IMR-90 (cell line): ENCODE measurements at regions not wholly inside any gene's neighbourhood (a gene's known extent, or its start where the extent isn't known, plus 50 kb on each side); places are given as distances from the start of the nearest gene placed in this dataset.

Source experiments
- ATAC-seq: fragments of 200-7000 bp; cut with Tn5 transposase; 2 replicates; pipeline ENCODE4 v1.9.1; 2020; ENCODE audit warnings: low read depth, mild to moderate bottlenecking, moderate library complexity
- BruUV-seq: library from RNA; stranded (reverse); fragments of 400-500 nt; replicated peaks from 2 replicates; lab custom pipeline; 2021; lab: Mats Ljungman, UMichigan
- CTCF ChIA-PET: fragments of 300-600 bp; formaldehyde crosslinking; extraction: SDS; loops from one replicate; lab custom pipeline; 2021; ENCODE audit warnings: antibody characterized with exemption; lab: Yijun Ruan, JAX
- POLR2A ChIA-PET: fragments of 300-600 bp; sonication (Branson Sonifier 250); formaldehyde crosslinking; loops from one replicate; lab custom pipeline; 2022; ENCODE audit warnings: antibody characterized with exemption; ENCODE audit not compliant: unreplicated experiment; lab: Charles Lee
- DNase-seq: peaks from one replicate; pipeline ENCODE4 v3.0.0; 2013
- H2AFZ ChIP-seq: replicated peaks from 2 replicates; pipeline ENCODE3; 2013; ENCODE audit warnings: low read length, mild to moderate bottlenecking; ENCODE audit not compliant: poor library complexity
- H2AK5ac ChIP-seq: 2 replicates; pipeline ENCODE4 v1.6.1; 2013; ENCODE audit warnings: low read depth, low read length, inconsistent platforms
- H2AK9ac ChIP-seq: replicated peaks from 2 replicates; pipeline ENCODE3; 2013; ENCODE audit warnings: mild to moderate bottlenecking, low read depth, low read length, moderate library complexity; ENCODE audit not compliant: poor library complexity
- H2BK120ac ChIP-seq: 2 replicates; pipeline ENCODE4 v1.6.1; 2013; ENCODE audit warnings: low read depth, low read length, inconsistent platforms
- H2BK15ac ChIP-seq: 3 replicates; pipeline ENCODE4 v1.6.1; 2013; ENCODE audit warnings: low read depth, low read length, inconsistent platforms
- H2BK20ac ChIP-seq: 2 replicates; pipeline ENCODE4 v1.6.1; 2013; ENCODE audit warnings: low read depth, mild to moderate bottlenecking, inconsistent platforms, low read length, moderate library complexity
- H2BK5ac ChIP-seq: 2 replicates; pipeline ENCODE4 v1.6.1; 2013; ENCODE audit warnings: mild to moderate bottlenecking, low read depth, low read length, inconsistent platforms; ENCODE audit not compliant: poor library complexity, severe bottlenecking
- H3K14ac ChIP-seq: replicated peaks from 2 replicates; pipeline ENCODE4 v1.6.1; 2013; ENCODE audit warnings: low read depth, low read length, inconsistent platforms
- H3K18ac ChIP-seq: 2 replicates; pipeline ENCODE4 v1.6.1; 2013; ENCODE audit warnings: low read depth, low read length, control low read depth
- H3K23ac ChIP-seq: 2 replicates; pipeline ENCODE4 v1.6.1; 2013; ENCODE audit warnings: low read depth, low read length, inconsistent platforms
- H3K27ac ChIP-seq: 2 replicates; pipeline ENCODE4 v1.5.1; 2013; ENCODE audit warnings: mild to moderate bottlenecking, control low read depth, low read length; ENCODE audit not compliant: insufficient read depth
- H3K27me3 ChIP-seq: 2 replicates; pipeline ENCODE4 v1.6.1; 2013; ENCODE audit warnings: low read length; ENCODE audit not compliant: control insufficient read depth, insufficient read depth
- H3K36me3 ChIP-seq: 2 replicates; pipeline ENCODE4 v1.6.1; 2013; ENCODE audit warnings: low read length, mixed read lengths; ENCODE audit not compliant: control insufficient read depth, insufficient read depth
- H3K4ac ChIP-seq: 2 replicates; pipeline ENCODE4 v1.6.1; 2013; ENCODE audit warnings: low read depth, low read length, inconsistent platforms
- H3K4me1 ChIP-seq: 2 replicates; pipeline ENCODE4 v1.6.1; 2013; ENCODE audit warnings: low read length, mixed read lengths; ENCODE audit not compliant: control insufficient read depth, insufficient read depth
- H3K4me2 ChIP-seq: 2 replicates; pipeline ENCODE4 v1.6.1; 2013; ENCODE audit warnings: low read depth, mild to moderate bottlenecking, control low read depth, low read length, moderate library complexity
- H3K4me3 ChIP-seq: 2 replicates; pipeline ENCODE4 v1.5.1; 2013; ENCODE audit warnings: low read depth, mild to moderate bottlenecking, control low read depth, low read length, moderate library complexity; ENCODE audit not compliant: insufficient read depth
- H3K56ac ChIP-seq: 2 replicates; pipeline ENCODE4 v1.6.1; 2013; ENCODE audit warnings: low read length, inconsistent platforms; ENCODE audit not compliant: insufficient read depth; ENCODE audit errors: extremely low read depth
- H3K79me1 ChIP-seq, 2 experiments: 2 replicates each; pipeline ENCODE4 v1.6.1; 2013; ENCODE audit warnings: low read length in 2 of 2, inconsistent platforms in 1 of 2, low read depth in 1 of 2
- H3K9ac ChIP-seq: 2 replicates; pipeline ENCODE4 v1.6.1; 2013; ENCODE audit warnings: low read depth, low read length, control low read depth
- H3K9me1 ChIP-seq: 2 replicates; pipeline ENCODE4 v1.6.1; 2013; ENCODE audit warnings: low read length, inconsistent platforms; ENCODE audit not compliant: insufficient read depth
- H3K9me3 ChIP-seq: 2 replicates; pipeline ENCODE4 v1.6.1; 2013; ENCODE audit warnings: low read length; ENCODE audit not compliant: control insufficient read depth, insufficient read depth
- H4K20me1 ChIP-seq: 2 replicates; pipeline ENCODE4 v1.6.1; 2013; ENCODE audit warnings: low read length, inconsistent platforms; ENCODE audit not compliant: insufficient read depth
- H4K5ac ChIP-seq: 2 replicates; pipeline ENCODE4 v1.6.1; 2013; ENCODE audit warnings: mild to moderate bottlenecking, low read depth, low read length, control low read depth
- H4K8ac ChIP-seq, 2 experiments: 2 replicates each; pipeline ENCODE4 v1.6.1; 2013; ENCODE audit warnings: low read depth in 2 of 2, low read length in 2 of 2, control low read depth in 1 of 2, inconsistent platforms in 1 of 2
- H4K91ac ChIP-seq: 2 replicates; pipeline ENCODE4 v1.6.1; 2013; ENCODE audit warnings: low read depth, low read length, inconsistent platforms; ENCODE audit not compliant: insufficient read depth
- BHLHE40 ChIP-seq: fragments of 150-350 bp; IDR thresholded peaks from 2 replicates; pipeline ENCODE4 v1.6.1; 2016; ENCODE audit warnings: mild to moderate bottlenecking, low read depth, low read length
- CEBPB ChIP-seq: IDR thresholded peaks from 2 replicates; pipeline ENCODE4 v1.6.1; 2012; ENCODE audit warnings: low read depth, low read length, improper control_type of control experiment
- MAZ ChIP-seq: IDR thresholded peaks from 2 replicates; pipeline ENCODE4 v1.6.1; 2012; ENCODE audit warnings: low read depth, mild to moderate bottlenecking, low read length, improper control_type of control experiment, moderate library complexity, borderline replicate concordance
- MXI1 ChIP-seq: IDR thresholded peaks from 2 replicates; pipeline ENCODE4 v1.6.1; 2012; ENCODE audit warnings: low read depth, mild to moderate bottlenecking, low read length, moderate library complexity, borderline replicate concordance
- POLR2A ChIP-seq: IDR thresholded peaks from 2 replicates; pipeline ENCODE4 v1.6.1; 2012; ENCODE audit warnings: mild to moderate bottlenecking, low read depth, low read length
- dilution Hi-C: fragments of 300-500 bp; cut with HindIII; formaldehyde crosslinking; loops from one replicate; pipeline ENCODE4 v1.14.3; 2018; ENCODE audit warnings: low sequenced_read_pairs; ENCODE audit not compliant: unreplicated experiment
- in situ Hi-C: fragments of 300-500 bp; cut with MboI; formaldehyde crosslinking; loops from 3 replicates; pipeline ENCODE4 v1.14.3; 2019; ENCODE audit warnings: low sequenced_read_pairs, inconsistent platforms, mixed read lengths
- intact Hi-C: fragments of 100-400 bp; cut with micrococcal nuclease; formaldehyde crosslinking; loops from 2 replicates; pipeline ENCODE4 v1.10.0; 2022

- Histone ChIP-seq H3K9me3 (no peaks in the 10 kb centered on the region), H2BK120ac (peak overlapping the region; percentile 85), H3K4ac (peak overlapping the region; percentile 87), H2AK9ac (peak overlapping the region; percentile 19), H3K4me2 (no peak overlapping the region), H3K27me3 (no peaks in the 10 kb centered on the region), H3K23ac (peak overlapping the region; percentile 67; the same call in 1 of the 2 replicates), H2BK20ac (peak overlapping the region; percentile 93), H2AK5ac (peak overlapping the region; percentile 99), H4K91ac (peak overlapping the region; percentile 83), H4K20me1 (no peaks in the 10 kb centered on the region), H3K56ac (no peak overlapping the region), H3K36me3 (no peaks in the 10 kb centered on the region), H3K4me1 (peaks cover 30% of the 10 kb centered on the region), H2BK15ac (peak overlapping the region; percentile 97; the same call in 2 of the 3 replicates), H3K79me1 (peaks cover 3 to 14% of the 10 kb centered on the region in 2 experiments; a peak in 2 of 4 replicates), H3K18ac (peak overlapping the region; percentile 78; the same call in 1 of the 2 replicates), H2AFZ (no peak overlapping the region), H3K14ac (peak overlapping the region; percentile 91), H2BK5ac (peak overlapping the region; percentile 60), H4K5ac (peak overlapping the region; percentile 81; the same call in 1 of the 2 replicates), H3K4me3 (no peak overlapping the region), H3K9me1 (peaks cover 20% of the 10 kb centered on the region), H4K8ac (peak overlapping the region in 1 of 2 experiments; percentile 70; a peak in 2 of 4 replicates), H3K27ac (no peak overlapping the region), H3K9ac (no peak overlapping the region)
- dilution Hi-C loops: no loop called here
- ATAC-seq: no peak
- intact Hi-C loops: loop anchor here (5.0 kb wide), 1 partner anchor 100 kb away; no protein-coding TSS in a partner anchor
- ChIA-PET CTCF (interaction anchor here (0.6 kb wide), 1 partner anchor 513 kb away, joined by 3 read pairs; no protein-coding TSS in a partner anchor), POLR2A (no interaction called here)
- BruUV-seq: no TSS peak
- no peak for DNase-seq
- in situ Hi-C loops: loop anchor here (5.0 to 25.0 kb wide), 2 partner anchors 100 to 130 kb away; no protein-coding TSS in a partner anchor
- no peak for TF ChIP-seq MAZ
- no peak for TF ChIP-seq CEBPB
- TF ChIP-seq BHLHE40: no peak
- TF ChIP-seq POLR2A: no peak
- no peak for TF ChIP-seq MXI1
Measured at GRCh38 chr9:21687351-21687750, 115.1 kb upstream of the MTAP start.
